GM18526 (cell line): ENCODE measurements at regions not wholly inside any gene's neighbourhood (a gene's known extent, or its start where the extent isn't known, plus 50 kb on each side); places are given as distances from the start of the nearest gene placed in this dataset.

Experiments
- POLR2A ChIP-seq: IDR thresholded peaks from 3 replicates; pipeline ENCODE4 v1.6.1; 2011; ENCODE audit not compliant: insufficient read length; ENCODE audit errors: extremely low read depth

- no peak for TF ChIP-seq POLR2A
These were observed 189.3 kb downstream of the GLI2 start for GRCh38 chr2:120924924-120925323.

- no peak for TF ChIP-seq POLR2A
These were observed 191.0 kb downstream of the GLI2 start for GRCh38 chr2:120926463-120927264.

GRCh38 chr2:120927265-120927628 is 191.6 kb downstream of the GLI2 start:
- no peak for TF ChIP-seq POLR2A

GRCh38 chr2:120929829-120930228 is 194.2 kb downstream of the GLI2 start:
- no peak for TF ChIP-seq POLR2A

GRCh38 chr2:120930236-120930635 is 194.6 kb downstream of the GLI2 start:
- no peak for TF ChIP-seq POLR2A

- TF ChIP-seq POLR2A: no peak
These were observed 195.2 kb downstream of the GLI2 start for GRCh38 chr2:120930864-120931263.

GRCh38 chr2:120932472-120932871 is 196.8 kb downstream of the GLI2 start:
- TF ChIP-seq POLR2A: no peak

GRCh38 chr2:120932881-120933280 is 197.2 kb downstream of the GLI2 start:
- TF ChIP-seq POLR2A: no peak

- TF ChIP-seq POLR2A: no peak
These were observed 198.3 kb downstream of the GLI2 start for GRCh38 chr2:120933693-120934573.

GRCh38 chr2:120934574-120935338 is 199.1 kb downstream of the GLI2 start:
- no peak for TF ChIP-seq POLR2A

GRCh38 chr2:120935339-120936313 is 200.0 kb downstream of the GLI2 start:
- no peak for TF ChIP-seq POLR2A

- no peak for TF ChIP-seq POLR2A
These were observed 201.0 kb downstream of the GLI2 start for GRCh38 chr2:120936476-120937334.

- TF ChIP-seq POLR2A: no peak
These were observed 202.0 kb downstream of the GLI2 start for GRCh38 chr2:120937686-120938044.

GRCh38 chr2:120938045-120938771 is 202.5 kb downstream of the GLI2 start:
- no peak for TF ChIP-seq POLR2A
